Non-pigmented ciliary epithelial cell (primary cell): ENCODE measurements at regions not wholly inside any gene's neighbourhood (a gene's known extent, or its start where the extent isn't known, plus 50 kb on each side); places are given as distances from the start of the nearest gene placed in this dataset.

Source experiments
- DNase-seq: peaks from one replicate; pipeline ENCODE4 v3.0.0-alpha.2; 2010; ENCODE audit warnings: low read depth

DNA sequence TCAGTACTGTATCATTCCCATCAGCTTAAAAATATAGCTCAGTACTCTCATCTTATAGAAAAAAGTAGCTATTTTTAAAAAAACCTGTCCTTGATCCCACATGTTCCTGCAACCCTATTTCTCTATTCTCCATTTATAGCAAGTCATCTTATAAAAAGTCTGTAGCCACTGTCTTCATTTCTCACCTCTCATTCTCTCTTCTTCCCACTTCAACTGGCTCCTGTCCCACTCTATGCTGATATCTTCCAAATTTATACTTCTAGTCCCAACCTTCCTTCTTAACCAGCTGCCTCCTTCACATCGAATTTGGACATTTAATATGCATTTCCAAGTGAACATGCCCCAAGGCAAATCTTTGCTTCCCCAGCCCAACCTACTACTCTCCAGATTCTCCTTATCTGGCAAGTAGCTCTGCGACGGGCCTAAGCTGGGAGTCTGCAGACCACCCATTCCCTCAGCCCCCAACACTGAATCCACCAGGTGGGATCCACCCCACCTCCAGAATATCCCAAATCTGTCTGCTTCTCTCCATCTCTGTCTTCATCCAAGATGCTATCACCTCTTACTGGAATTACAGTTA is 52.0 kb upstream of the TANC2 start:
- no peak for DNase-seq

DNA sequence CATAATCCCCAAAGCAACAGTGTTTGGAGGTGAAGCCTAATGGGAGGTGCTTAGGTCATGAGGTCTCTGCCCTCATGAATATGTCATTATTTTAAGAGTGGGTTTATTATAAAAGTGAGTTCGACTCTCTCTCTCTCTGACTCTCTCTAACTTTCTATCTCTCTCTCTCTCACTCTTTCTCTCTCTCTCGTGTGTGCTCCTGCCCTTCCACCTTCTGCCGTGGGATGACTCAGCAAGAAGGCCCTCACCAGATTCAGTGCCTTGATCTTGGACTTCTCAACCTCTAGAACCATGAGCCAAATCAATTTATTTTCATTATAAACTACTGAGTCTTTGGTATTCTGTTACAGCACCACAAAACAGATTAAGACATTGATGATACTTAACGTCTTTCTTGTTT is 53.7 kb upstream of the TANC2 start:
- no peak for DNase-seq

DNA sequence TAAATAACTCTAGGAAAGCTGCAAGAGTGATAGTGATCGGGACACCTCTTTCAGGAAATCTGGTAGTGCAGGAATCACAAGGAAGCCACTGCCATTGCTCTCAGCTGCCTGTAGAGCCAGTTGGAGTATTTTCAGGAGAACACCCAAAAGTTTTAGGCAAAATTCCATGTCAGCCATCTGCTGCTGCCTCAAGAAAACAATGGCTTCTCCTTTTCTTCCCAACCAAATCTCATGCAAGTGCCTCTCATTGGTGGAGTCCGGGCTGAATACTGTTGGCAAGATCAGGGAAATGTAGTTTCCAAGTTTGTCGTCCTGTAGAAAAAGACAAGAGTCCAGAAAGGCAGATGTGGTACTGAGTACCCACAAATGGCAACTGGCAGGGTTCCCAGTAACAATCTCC is 54.9 kb upstream of the TANC2 start:
- no peak for DNase-seq

DNA sequence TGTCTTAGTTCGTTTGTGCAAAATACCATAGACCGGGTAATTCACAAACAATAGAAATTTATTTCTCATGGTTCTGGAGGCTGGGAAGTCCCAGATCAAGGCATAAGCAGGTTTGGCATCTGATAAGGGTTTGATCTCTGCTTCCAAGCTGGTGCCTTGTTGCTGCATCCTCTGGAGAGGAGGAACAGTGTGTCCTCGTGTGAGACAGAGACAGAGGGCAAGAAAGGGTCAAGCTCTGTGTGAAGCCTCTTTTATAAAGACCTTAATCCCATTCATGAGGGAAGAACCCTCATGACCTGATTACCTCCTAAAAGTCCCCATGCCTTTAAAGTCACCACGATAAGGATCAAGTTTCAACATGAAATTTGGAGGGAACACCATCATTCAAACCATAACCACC is 55.8 kb upstream of the TANC2 start:
- DNase-seq, result no peak

DNA sequence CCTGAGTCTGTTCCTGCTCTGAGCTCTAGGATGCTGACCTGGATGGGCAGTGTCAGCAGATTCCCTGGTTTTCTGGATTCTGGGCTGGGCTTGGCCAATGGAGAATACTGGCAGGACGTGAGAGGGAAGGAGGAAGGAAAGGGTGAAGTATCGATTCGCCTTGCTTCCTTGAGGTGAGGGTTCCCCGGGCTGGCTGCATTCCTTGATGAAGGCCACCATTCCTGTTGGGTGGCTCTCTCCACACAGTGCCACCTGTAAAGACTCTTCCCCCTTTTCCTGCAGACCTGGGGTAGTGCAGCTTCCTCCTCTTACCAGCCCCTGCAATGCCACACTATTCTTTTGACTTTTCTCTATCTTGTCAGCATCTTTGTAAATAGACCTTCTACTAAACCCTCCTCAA is 58.1 kb upstream of the TANC2 start:
- DNase-seq, result no peak

DNA sequence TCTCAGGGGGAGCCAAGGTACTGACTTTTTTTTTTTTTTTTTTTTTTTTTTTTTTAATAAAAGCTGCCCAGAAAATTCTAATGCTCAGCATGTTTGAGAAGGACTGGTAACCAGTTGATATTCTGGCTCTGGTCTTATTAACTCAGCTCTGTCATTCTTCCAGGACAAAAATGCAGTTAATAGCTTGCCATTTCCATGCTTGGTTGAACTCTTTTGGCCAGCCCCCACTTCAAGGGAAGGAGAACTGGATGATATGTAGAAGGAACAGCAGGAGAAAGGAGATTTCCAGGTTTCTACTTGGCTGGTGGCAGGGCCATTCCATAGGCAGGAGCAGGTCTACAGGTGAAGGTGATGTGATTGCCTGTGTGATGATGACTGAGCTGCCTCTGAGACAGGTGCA is 59.2 kb upstream of the TANC2 start:
- no peak for DNase-seq

DNA sequence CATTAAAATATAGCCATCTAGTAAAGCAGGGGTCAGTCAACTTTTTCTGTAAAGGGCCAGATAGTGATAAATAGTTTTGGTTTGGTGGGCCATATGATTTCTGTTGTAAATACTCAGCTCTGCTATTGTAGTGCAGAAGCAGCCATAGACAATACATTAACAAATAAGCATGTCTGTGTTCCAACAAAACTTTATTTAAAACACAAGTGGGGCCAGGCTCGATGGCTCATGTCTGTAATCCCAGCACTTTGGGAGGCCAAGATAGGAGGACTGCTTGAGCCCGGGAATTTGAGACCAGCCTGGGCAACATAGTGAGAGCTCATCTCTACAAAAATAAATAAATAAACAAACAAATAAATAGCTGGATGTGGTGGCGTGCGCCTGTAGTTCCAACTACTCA is 60.8 kb upstream of the TANC2 start:
- DNase-seq, result no peak

DNA sequence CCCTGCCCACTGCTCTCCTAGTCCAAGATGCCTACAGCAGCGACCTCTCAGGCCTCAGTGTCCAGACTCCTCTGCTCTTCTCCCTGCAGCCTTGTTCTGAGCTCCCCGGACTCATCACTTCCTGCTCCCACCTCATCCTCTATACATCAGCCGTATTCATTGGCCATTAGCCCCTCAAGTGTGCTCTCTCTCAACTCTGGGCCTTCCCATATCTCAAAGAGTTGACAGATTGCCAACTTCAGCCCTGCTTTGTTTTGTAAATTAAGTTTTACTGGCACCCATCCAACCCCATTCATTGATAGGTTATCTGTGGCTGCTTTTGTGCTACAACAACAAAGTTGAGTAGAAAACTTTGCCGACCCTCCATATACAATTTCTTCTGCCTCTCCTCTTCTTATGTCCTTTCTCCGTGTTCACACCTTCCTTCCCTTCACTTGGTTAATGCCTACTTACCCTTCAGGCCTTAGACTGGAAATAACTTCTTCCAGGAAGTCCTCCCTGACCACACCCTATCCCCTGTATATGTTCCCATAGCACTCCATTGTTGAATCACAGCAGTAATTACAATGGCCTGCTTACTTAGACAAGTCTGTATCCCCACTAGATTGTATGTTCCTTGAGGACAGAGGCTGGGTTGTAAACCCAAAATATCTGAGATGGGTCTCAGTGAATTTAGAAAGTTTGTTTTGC is 63.4 kb upstream of the TANC2 start:
- DNase-seq, result no peak

DNA sequence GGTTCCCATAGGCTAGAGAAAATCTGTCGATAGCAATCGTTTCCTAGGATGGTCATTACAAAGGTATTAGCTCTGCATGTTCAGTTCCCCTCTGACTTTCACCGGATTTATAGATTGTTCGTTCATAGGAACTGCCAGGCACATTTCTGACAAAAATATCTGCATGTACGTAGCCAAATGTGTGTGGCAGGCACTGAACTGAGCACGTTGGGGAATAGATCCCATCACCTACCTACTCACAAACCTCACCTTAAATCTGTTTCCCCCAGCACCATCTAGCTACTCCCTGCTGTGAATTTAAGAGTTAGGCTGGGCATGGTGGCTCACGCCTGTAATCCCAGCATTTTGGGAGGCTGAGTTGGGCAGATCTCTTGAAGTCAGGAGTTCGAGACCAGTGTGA is 64.5 kb upstream of the TANC2 start:
- DNase-seq, result no peak

DNA sequence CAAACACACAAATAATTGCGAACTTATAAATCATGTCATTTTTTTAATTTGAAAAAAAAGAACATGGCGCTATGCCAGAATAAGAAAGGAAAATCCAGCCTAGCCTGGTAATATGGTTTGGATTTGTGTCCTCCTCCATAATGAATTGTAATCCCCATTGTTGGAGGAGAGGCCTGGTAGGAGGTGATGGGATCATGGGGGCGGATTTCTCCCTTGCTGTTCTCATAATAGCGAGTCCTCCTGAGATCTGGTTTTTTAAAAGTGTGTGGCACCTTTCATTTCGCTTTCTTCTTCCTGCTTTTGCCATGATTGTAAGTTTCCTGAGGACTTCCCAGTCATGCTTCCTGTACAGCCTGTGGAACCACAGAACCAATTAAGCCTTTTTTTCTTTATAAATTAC is 65.9 kb upstream of the TANC2 start:
- DNase-seq, result no peak

DNA sequence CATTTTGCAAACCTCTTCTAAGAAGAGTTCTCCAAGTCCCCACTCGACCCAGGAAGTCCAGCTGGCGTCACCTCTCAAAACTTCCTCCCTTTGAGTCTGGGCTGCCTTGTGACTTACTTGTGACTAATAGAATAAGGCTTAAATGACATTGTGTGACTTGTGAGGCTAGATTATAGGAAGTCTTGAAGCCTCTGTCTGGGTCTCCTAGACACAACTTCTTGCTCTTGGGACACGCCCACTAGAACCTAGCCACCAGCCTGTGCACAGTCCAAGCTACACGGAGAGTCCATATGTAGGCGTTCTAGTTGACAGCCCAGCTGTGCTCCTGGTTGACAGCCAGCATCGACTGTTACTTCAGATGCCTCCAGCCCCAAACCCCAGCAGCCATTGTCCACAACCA is 66.7 kb upstream of the TANC2 start:
- no peak for DNase-seq

DNA sequence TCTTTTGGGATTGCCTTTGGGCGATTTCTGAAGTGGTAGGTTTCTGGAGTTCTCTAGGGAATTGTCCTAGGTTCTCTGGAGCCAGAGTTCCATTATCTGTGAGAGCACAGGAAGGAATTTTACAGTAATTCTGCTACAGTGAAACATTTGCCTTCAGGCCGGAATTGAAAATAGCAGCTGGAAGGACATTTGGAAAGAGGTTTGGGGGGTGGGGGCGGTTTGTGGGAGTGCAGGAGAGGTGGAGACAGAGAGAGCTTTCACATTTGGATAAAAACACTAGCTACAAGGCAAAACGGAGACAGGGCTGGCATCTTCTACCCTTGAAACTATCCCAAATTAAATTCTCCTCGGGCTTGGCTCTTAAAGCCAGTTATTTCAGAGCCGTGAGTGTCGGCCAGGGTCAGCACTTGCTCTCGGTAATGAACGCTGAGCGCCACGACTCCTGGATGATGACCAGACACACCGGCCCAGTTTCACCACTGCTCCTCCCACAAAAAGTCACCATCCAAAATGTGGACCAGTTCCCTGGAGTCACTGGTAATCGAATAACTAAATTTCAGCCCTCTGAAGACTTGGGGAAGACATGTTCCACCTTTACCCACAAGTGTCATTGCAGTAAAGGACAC is 67.7 kb upstream of the TANC2 start:
- no peak for DNase-seq

DNA sequence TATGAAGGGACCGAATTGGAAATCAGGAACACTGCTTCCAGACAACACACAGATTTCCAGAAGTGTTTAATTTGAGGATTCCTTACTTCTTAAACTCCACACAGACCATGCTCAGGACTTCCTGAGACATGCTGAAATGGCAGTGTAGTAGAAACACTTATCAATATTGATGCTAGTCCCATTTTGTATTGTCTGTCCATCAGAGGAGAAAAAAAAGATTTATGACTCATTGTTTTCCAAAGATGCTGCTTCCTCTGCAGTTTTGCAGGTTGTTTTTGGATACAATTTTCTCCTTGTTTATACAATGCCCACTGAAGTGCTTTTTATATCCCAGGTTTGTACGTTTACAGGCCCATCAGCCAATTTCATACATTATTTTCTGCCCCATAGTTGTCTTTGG is 68.3 kb upstream of the TANC2 start:
- no peak for DNase-seq

DNA sequence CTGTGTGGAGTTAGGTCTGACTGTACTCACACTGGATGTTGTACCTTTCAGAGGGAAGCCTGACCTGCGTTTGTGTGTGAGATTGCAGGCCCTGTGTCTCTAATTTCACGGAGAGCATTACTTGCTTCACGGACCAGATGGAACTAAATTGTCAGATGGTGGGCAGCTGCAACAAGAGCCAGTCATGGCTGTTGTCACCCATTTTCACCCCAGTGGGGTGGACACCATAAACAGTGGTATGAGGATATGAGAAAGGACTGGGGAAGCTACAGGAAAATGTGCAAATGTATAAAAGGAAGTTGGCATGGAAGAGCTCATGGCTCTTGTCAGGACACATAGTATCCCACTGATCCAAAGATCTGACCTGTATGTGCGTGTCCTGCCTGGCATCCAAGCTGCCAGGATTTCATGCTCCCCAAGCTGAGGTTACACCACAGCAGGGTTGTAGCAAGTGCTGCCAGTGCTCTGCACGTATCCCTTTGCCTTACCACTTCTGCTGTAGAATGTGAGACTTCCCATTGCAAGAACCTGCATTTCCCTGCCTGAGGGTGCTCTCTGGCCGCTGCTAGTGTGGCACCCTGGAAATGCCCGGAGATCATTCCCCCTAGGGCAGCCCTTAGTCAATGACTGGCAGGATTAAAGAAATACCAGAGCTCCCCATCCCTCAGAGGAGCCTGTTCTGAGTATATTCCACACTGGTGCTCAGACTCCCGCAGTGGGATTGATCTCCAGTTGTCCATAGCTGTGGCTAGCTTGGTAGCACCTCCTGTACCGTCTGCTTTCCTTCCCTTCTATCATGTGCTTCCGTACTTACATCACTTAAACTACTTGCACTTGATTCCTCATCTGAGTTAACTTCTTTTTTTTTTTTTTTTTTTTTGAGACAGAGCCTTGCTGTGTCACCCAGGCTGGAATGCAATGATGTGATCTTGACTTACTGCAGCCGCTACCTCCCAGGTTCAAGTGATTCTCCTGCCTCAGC is 70.4 kb upstream of the TANC2 start:
- no peak for DNase-seq

DNA sequence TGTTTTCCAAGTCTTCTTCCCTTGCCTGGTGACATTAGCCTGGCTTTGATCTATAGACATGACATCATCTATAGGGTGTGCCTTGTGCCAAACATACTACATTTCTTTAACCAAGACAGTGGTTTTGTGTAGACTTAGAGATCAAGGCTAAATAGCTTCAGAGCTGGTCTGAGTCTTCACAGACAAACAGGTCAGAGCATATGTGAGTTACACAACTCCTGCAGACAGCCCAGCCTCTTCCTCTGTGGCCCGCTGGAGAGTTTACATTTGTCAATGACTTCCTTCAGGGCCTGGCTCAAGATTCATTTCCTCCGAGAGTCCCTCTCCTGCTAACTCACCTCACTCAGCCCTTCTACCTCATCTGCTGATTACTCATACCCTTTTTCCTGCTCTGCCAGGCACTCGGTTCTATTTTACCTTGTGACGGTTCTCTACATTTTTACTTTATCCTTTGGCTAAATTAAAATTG is 73.1 kb upstream of the TANC2 start:
- no peak for DNase-seq

DNA sequence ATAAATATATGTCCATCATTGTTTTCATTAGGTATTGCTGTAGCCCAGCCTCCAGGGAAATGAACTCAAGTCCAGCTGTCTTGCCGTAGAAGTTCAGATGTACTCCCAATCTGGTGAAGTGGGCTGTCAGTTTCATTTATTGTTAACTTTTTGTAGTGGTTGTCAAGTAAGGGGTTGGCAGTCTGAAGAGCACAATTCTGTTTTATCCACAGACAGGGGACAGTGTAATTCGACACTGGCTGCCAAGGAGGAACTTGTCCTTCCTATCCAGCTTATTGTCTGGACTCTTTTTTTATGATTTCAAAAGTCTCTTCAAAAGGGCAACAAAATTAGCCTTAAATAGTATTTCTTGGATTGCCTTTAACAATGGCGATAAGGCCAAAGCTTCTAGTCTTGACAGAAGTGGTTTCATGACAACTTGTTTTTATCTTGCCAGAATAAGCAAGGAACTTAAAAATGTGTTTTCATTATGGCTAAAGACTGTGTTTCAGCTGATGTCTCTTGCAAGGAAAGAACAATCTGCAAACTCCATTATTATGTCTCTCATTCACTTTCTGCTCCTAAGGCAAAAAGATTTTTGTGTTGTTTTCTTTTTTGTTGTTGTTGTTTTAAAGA is 73.9 kb upstream of the TANC2 start:
- DNase-seq, result no peak

DNA sequence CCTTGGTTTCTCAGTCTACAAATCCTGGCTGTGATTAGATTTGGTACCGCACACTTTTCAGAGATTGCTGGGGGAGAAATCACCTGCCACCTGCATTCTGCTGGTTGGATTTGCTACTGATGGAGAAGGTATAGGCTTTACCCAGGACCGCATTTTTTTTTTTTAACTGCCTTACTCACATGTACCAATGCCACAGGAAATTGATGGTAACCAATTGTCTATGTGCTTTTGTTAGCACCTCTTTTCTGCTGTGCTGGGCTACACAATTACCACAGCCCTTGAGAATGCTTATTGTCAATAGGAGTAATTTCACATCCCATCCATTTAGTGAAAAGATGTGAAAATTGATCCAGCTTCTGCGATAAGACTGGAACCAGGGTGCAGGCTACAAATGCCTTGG is 74.4 kb upstream of the TANC2 start:
- DNase-seq, result no peak

DNA sequence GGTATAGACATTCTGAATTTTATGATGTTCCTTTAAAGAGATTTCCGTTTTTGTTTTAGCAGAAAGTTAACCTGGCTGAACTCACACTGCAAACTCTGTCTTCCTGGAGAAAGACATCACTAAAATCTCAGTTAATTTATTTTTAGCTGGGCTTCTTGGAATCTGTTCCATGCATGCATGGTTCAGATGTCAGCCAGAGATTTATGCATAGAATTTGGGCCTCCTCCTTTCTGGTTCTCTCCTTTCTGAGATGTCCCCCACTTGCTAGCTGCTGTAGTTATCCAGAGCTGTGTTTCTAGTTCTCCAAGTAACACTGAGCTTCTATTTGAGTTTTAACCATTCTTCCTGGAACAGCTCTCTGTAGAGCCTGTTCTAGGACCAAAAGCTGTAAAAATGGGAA is 77.3 kb upstream of the TANC2 start:
- DNase-seq, result no peak

DNA sequence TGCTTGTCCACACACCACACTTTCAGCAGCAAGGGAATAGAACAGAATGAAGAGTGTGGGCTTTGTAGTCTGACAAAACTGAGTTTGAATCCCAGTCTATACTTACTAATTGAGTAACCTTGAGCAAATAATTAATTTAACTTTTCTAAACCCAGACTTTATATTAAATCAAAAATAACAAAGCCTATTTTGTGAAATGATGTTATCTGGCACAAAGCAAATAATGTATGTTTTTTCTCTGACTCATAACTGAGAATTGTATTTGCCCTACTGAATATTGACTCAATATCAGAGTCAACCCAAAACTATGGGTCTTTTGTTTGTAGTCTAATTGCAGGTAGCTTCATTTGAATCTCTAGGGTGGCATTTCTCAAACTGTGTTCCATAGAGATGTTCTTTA is 77.9 kb upstream of the TANC2 start:
- DNase-seq, result no peak

DNA sequence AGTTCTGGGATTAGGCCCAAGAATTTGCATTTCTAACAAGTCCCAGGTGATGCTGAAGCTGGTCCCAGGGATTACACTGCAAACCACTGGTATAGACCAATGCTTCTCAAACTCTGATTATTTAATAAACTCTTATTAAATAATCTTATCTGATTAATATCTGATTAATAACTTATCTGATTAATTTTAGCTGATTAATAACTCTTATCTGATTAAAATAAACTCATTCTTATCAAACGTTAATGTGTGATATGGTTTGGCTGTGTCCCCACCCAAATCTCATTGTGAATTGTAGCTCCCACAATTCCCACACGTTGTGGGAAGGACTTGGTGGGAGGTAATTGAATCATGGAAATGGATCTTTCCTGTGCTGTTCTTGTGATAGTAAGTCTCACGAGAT is 78.6 kb upstream of the TANC2 start:
- no peak for DNase-seq

DNA sequence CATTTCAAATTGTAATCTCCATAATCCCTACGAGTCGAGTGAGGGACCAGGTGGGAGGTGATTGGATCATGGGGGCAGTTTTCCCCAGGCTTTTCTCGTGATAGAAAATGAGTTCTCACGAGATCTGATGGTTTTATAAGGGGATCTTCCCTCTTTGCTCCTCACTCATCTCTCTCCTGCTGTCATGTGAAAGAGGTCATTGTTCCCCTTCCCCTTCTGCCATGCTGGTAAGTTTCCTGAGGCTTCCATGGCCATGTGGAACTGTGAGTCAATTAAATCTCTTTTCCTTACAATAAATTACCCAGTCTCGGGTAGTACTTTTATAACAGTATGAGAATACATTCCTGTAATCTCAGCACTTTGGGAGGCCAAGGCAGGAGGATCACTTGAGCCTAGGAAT is 76.7 kb upstream of the MARCHF10 start:
- DNase-seq, result no peak

DNA sequence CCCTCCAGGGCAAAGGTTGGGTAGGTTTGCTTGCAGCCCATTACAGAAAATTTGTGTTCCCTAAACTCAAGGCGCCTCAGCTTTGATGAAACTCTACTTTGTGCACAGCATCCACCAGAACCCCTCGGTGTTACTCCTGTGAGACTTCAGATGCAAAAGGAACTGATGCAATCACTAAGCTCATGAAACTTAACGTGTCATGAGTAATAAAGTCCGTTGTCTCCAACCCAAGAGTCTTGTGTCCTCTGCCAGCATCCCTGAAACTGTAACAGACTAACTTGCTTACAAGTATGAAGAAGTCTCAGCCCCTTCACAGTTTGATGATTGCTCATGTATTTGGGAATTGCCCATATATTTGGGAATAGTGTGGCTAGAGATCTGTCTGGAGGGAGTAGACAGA is 74.8 kb upstream of the MARCHF10 start:
- DNase-seq, result no peak
